ENCODE measurements at regions not wholly inside any gene's neighbourhood (a gene's known extent, or its start where the extent isn't known, plus 50 kb on each side); places are given as distances from the start of the nearest gene placed in this dataset.

DNA sequence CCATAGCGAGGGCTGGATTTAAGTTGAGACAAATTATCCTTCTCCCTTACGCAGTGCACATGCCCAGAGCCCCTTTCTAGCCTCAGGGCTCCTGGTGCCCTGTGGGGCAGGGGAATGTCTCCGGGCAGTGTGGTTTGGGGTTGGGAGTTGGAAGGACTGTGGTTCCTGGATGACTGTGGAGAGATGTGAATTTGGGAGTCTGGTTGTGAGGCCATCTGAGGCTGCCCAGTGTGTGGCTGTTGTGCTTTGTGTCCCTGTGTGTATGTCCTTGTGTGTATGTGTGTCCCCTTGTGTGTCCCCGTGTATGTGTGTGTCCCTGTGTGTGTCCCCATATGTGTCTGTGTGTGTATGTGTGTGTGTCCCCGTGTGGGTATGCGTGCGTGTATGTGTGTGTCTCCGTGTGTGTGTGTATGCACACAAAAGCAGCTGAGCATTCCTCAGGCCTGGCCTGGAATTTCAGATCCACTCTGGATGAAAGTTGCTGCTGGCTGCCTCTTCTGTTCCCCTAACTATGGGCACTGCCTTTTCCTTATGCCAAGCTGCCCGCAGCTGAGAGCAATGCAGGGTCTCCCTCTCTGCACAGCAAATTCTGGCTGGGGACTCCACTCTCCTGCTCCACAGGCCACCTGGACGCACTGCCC is 65.4 kb downstream of the UBIAD1 start:
- no peak for DNase-seq

DNA sequence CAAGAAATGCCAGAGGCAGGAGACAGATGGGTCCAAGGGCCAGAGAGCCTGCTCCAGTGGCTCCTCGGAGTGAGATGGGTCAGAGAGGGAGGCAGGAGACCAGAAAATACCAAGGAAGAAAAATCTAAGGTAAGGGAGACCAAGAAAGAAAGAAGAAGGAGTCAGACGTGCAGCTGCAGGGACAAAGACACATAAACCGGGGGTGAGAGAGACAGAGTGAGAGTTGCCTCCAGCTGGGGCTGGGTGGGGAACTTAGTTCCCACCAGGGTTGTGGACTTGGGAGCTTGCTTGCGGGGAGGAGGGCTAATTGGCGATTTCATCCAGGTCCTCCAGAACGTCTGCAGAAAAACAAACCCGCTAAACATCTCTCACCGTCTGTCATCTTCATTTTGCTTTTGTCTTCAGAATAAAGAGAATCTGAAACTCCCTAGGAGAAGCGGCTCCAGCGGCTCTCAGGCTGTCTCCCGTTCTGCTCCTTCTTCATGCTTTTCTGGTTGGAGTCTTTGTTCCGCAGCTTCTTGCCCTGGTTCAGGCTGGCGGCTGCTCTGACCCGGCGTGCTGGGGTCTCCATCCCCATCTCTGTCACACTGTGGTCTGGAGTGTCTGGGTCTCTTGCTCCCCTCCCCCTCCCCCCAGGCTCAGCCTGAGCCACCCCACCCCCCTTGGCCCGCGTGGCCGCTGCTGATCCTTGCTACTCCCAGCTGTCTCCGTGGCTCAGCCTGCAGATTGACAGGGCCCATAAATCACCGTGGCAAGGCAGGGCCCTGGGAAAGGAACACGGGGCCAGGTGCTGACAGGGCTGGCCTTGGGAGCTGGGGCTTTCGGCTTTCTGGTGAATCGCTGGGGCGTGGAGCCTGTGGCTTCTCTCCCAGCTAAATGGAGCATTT is 66.6 kb downstream of the UBIAD1 start:
- no peak for DNase-seq

GRCh38 chr1:11340233-11340632 is 67.2 kb downstream of the UBIAD1 start:
- DNase-seq = no peak

DNA sequence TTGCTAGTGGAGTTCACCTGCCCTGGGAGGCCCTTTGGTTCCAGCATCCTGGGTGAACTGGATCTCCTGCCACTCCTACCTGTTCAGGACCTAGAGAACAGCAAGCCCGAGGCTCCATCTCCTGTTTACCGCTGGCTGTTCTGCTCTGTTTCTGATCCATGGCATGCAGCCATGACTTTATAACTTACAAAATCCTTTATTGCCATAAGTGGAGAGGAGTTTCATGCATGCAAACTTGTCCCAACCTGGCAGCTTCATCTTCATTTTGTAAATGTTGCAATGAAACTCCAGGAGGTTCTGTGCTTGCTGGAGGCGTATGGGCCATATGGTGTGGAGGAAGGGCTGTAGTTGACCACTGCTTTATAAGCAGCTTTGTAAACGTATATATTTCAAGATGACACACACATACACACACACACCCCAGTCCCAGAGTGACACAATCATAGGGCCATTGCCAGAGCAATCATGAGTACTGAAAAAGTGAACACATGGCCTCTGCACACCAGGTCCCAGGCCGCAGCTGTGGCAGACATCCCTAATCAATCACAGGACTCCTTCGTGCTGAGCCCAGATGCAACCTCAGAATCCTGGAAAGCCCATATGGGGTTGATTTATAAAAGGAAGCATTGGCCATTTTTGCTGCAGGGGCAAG is 69.0 kb downstream of the UBIAD1 start:
- no peak for DNase-seq

DNA sequence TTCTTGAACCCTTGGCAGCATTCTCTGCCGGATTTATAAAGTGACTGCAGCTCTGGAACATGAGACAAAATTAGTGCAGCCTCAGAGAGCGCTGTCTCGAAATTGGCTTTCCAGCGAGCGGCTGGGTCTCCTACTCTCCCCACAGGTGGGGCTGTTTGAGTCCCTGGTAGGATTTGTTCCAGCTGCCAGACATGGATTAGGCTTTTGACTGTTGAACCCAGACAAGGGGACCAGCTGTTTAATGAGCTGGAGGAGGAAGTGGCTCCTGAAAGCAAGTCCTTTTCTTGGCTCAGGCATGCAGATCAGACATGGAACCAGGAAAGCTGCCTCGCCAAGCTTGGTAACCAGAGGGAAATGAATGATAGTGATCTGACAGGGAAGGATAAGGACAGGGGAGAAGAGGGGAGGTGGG is 69.6 kb downstream of the UBIAD1 start:
- no peak for DNase-seq

DNA sequence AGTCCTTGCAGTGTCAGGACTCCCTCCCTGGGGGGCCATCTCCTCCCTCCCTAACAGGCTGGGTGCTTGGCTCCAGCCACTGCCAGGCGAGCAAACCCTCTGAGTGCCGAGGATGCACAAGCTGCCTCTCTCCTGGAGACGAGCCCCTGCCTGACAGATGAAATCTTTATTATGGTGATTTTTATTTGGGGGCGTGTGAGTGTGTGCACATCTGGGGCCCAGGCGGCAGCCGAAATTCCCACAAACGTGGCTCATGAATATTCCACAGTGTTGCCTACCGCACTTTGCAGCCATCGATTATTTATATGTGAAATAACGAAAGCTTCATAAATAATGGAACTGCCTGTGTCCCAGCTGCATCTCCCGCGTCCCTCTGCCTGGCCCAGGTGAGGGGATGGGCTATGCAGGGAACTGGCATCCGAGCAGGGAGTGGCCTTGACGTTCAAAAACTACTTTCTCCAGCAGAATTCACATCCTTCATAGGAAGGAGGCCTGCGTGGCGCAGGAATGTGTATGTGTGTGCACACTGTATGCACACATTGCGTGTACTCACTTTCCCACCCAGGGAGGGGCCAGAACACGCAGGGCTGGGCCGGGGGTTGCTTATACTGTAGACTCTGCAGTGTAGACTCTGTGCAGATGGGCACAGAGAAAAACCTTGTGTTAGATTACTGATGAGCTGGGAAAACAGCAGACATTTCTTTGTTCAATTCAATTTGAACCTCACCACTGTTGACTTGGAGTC is 73.1 kb downstream of the UBIAD1 start:
- DNase-seq = no peak

DNA sequence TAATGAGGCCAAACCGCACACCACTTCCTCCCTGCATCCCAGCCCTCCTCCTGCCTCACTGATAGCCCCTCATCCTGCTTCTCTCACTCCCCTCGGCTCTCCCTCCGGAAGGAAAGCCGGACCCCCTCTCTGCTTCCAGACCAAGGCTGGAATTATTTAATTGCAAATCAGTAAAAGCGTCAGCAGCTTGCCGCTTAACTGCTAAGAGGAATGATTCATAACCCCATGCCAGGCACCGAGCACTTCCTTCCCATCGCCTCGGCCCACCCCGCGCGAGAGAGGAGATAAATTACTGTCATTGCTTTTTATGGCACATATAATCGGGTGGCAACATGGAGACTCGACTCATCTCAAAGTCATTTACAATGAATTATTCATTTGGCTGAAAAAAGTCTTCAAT is 77.3 kb downstream of the UBIAD1 start:
- DNase-seq = no peak

DNA sequence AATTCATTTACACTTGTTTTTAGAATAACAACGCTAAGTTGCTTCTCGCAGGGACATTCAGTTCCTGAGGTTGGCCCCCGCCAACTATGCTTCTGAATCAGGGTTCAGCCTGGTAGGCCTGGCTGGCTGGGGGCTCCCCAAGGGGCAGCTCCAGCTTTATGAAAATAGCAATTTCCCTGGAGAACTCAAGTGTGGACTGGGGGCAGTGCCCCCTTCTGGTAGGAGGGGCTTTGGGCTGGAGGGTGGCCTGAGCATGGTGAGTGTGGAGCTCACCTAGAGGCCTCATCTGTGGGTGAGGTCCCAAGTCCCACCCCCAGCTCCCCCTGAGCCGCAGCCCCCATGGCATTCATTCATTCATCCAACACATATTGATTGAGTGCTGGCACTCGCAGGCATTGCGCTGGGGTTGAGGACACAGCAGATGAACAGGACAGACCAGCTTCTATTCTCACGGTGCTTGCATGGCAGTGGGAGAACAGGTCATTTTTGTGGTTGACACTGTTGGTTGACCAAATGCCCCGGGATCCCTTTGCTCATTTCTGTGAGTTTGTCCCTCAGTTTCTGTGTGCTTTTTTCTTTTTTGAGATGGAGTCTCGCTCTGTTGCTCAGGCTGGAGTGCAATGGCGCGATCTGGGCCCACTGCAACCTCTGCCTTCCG is 79.2 kb downstream of the UBIAD1 start:
- DNase-seq = no peak

DNA sequence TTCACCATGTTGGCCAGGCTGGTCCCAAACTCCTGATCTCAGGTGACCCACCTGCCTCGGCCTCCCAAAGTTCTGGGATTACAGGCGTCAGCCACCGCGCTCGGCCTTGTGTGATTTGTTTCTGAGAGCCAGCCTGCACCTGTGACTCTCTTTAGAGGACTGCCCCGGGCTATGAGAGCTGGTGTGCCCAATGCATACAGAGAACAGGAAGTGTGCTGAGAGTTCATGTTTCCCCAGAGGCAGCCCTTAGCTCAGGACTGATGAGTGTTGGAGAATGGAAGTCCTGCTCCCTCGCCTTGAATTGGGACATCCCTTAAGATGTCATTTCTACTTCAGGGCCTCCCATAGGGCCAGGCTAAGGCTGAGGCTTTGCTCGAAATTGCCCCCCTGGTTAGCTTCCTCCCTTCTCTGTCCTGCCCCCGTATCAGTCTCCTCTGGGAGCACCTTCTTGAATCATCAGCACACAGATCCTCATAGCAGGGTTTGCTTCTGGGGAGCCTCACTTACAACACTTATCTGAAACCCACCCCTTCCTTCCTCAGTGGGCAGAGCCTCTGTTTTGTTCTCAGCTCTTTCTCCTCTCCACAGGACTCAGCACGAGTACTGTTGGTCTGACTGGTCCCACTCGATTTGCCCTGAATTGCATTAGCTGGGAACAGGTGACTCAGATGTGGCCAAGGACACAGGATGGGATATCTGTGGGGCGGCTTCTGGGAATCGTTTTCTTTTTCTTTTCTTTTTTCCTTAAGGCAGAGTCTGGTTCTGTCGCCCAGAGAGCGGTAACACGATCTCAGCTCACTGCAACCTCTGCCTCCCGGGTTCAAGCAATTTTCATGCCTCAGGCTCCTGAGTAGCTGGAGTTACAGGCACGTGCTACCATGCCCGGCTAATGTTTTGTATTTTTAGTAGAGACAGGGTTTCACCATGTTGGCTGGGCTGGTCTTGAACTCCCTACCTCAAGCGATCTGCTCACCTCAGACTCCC is 80.1 kb downstream of the UBIAD1 start:
- DNase-seq = no peak

GRCh38 chr1:11354893-11355553 is 82.0 kb downstream of the UBIAD1 start:
- DNase-seq = no peak

GRCh38 chr1:11355559-11356475 is 82.8 kb downstream of the UBIAD1 start:
- no peak for DNase-seq

- DNase-seq = no peak
Observed at GRCh38 chr1:11357276-11357675, 84.3 kb downstream of the UBIAD1 start.

DNA sequence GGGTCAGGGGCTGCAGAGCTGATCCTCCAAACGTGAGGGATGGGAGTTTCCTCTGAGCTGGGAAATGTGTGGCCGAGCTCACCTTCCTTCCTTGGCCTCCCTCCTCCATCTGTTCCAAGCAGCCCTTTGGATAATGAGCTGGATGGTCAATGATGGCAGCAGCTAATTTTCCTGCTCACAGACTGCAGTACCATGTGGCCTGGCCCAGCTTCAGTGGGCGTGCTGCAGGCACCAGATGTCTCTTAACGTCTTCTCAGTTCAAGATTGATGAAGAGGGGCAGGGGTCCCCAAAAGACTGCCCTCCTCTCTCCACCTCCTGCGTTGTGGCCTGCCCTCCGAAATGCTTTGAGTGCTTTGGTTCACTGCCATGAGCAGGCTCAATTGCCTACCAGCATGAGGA is 86.0 kb downstream of the UBIAD1 start:
- DNase-seq = no peak

DNA sequence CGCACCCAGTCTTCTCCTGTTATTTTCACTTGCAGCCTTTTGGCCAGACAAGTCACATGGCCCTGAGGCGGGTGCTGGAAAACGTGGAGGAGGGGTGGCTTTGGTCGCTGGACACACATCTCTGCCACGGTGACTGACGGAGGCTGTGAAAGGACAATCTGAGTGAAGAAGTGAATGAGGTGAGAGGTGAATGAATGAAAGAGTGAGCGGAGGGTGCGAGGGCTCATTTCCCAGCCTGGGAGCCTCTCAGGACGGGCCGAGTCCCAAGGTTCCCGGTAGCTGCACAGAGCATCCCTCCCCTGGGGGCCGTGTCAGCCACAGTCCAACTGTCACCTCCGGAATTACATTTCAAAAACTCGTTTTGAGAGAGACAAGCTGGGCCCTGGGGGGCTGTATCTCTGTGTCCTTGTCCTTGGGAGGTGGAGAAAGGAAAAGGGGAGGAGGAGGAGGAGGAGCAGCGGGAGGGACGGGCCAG is 89.6 kb downstream of the UBIAD1 start:
- no peak for DNase-seq

DNA sequence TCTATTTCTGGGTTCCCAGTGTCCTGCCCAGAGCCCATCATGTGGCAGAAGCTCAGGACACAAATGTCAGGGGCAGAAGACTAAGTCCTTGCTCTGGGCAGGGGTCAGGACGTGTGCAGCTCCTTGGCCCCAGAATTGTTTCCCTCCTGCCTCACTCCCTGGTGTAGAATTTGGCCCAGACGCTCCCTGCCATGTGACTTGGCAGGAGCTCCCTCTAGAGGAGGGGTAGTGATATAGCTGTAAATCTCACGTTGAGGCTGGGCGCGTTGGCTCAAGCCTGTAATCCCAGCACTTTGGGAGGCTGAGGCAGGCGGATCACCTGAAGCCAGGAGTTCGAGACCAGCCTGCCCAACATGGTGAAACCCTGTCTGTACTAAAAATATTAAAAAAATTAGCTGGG is 91.2 kb downstream of the UBIAD1 start:
- DNase-seq = peak; percentile 15

- DNase-seq = no peak
Observed at GRCh38 chr1:11365744-11366387, 92.9 kb downstream of the UBIAD1 start.

GRCh38 chr1:11373029-11373894 is 100.3 kb downstream of the UBIAD1 start:
- DNase-seq = no peak
